ENCODE measurements at regions not wholly inside any gene's neighbourhood (a gene's known extent, or its start where the extent isn't known, plus 50 kb on each side); places are given as distances from the start of the nearest gene placed in this dataset.

DNA sequence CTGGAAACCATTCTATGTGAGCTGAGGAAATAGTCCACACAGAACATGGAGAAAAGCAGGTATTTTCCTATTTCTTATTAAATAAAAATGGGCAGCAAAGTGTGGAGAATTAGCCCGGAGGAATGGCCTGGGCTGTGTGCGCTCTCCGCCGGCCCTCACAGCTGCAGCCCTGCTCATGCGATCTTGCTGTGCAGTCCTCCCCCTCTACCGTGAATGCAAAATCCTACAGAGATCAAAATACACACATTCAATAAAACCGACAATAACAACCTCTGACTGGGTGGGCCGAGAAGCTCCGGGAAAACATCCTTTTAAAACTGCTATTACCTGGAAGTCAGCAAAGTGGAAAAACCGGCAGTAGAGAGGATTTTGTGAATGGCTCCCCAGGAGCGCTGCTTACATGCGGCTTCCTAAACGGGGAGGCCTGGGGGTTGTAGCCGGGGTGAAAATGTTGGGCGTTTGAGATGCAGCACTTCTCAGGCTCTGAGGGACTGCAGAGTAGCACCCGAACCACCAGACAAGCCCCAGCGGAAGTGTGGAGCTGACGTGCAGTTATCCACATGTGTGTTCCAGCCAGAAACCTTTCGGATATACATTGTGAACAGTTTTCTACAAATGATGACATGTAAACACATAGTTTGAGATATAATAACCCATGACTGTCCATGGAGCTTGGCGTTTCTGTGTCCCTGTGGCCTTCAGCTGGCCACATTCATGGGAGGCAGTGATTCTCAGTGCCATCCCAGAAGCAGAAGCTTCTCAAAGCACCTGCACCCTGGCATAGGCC lies 94.2 kb upstream of the ALKAL2 start:
- Histone ChIP-seq H3K4me3 (no peak overlapping the region), H3K9me3 (replicated peaks) (peaks cover 13% of the 10 kb centered on the region), H3K36me3 (no peaks in the 10 kb centered on the region), H3K4me1 (no peaks in the 10 kb centered on the region), H3K27me3 (ENCODE audit: low read depth) (peaks cover 74% of the 10 kb centered on the region), H3K27ac (replicated peaks) (no peak overlapping the region)
- TF ChIP-seq, protein P1, sequence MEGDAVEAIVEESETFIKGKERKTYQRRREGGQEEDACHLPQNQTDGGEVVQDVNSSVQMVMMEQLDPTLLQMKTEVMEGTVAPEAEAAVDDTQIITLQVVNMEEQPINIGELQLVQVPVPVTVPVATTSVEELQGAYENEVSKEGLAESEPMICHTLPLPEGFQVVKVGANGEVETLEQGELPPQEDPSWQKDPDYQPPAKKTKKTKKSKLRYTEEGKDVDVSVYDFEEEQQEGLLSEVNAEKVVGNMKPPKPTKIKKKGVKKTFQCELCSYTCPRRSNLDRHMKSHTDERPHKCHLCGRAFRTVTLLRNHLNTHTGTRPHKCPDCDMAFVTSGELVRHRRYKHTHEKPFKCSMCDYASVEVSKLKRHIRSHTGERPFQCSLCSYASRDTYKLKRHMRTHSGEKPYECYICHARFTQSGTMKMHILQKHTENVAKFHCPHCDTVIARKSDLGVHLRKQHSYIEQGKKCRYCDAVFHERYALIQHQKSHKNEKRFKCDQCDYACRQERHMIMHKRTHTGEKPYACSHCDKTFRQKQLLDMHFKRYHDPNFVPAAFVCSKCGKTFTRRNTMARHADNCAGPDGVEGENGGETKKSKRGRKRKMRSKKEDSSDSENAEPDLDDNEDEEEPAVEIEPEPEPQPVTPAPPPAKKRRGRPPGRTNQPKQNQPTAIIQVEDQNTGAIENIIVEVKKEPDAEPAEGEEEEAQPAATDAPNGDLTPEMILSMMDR (IDR thresholded peaks at IDR 0.05; ENCODE audit: borderline replicate concordance): no peak
- DNase-seq: no peak
- intact Hi-C loops (cut with micrococcal nuclease): no loop called here

- no peaks in the 10 kb centered on the region for H3K36me3 ChIP-seq
- H3K4me3 ChIP-seq: no peak overlapping the region
- H3K27ac ChIP-seq (replicated peaks): no peak overlapping the region
- peaks cover 71% of the 10 kb centered on the region for H3K27me3 ChIP-seq (ENCODE audit: low read depth)
- peaks cover 22% of the 10 kb centered on the region for H3K9me3 ChIP-seq (replicated peaks)
- intact Hi-C loops (cut with micrococcal nuclease): no loop called here
- no peak for DNase-seq
- TF ChIP-seq, protein P1 (IDR thresholded peaks at IDR 0.05; ENCODE audit: borderline replicate concordance): no peak
- H3K4me1 ChIP-seq: no peaks in the 10 kb centered on the region
These were observed 93.3 kb upstream of the ALKAL2 start for GRCh38 chr2:381181-381580.

DNA sequence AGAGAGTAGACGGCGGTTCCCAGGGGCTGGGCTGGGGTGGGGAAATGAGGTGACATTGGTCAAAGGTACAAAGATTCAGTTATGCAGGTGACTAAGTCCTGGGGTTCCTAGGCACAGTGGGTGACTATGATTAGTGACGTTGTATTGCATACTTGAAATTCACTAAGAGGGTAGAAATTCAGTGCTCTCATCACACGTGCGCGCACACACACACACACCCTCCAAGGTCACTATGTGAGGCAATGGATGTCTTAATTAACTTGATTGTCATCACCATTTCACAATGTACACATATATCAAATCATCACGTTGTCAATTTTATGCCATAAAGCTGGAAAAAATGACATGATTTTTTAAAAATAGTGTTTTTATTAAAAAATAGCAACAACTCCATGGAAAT lies 92.9 kb upstream of the ALKAL2 start:
- DNase-seq: no peak
- intact Hi-C loops (cut with micrococcal nuclease): no loop called here
- Histone ChIP-seq H3K36me3 (no peaks in the 10 kb centered on the region), H3K9me3 (replicated peaks) (peaks cover 23% of the 10 kb centered on the region), H3K27me3 (ENCODE audit: low read depth) (peaks cover 67% of the 10 kb centered on the region), H3K4me1 (no peaks in the 10 kb centered on the region), H3K4me3 (no peak overlapping the region), H3K27ac (replicated peaks) (no peak overlapping the region)
- TF ChIP-seq, protein P1 (IDR thresholded peaks at IDR 0.05; ENCODE audit: borderline replicate concordance): no peak

GRCh38 chr2:380221-380620 lies 92.3 kb upstream of the ALKAL2 start:
- Histone ChIP-seq H3K4me3 (no peak overlapping the region), H3K4me1 (no peaks in the 10 kb centered on the region), H3K36me3 (no peaks in the 10 kb centered on the region), H3K9me3 (replicated peaks) (peaks cover 23% of the 10 kb centered on the region), H3K27me3 (ENCODE audit: low read depth) (peaks cover 63% of the 10 kb centered on the region), H3K27ac (replicated peaks) (no peak overlapping the region)
- intact Hi-C loops (cut with micrococcal nuclease): no loop called here
- DNase-seq: no peak
- TF ChIP-seq, protein P1 (IDR thresholded peaks at IDR 0.05; ENCODE audit: borderline replicate concordance): no peak

- no peaks in the 10 kb centered on the region for H3K36me3 ChIP-seq
- H3K4me3 ChIP-seq: no peak overlapping the region
- TF ChIP-seq, protein P1 (IDR thresholded peaks at IDR 0.05; ENCODE audit: borderline replicate concordance): no peak
- H3K27ac ChIP-seq (replicated peaks): no peak overlapping the region
- no peak for DNase-seq
- peaks cover 63% of the 10 kb centered on the region for H3K27me3 ChIP-seq (ENCODE audit: low read depth)
- peaks cover 23% of the 10 kb centered on the region for H3K9me3 ChIP-seq (replicated peaks)
- intact Hi-C loops (cut with micrococcal nuclease): no loop called here
- H3K4me1 ChIP-seq: no peaks in the 10 kb centered on the region
These were observed 91.9 kb upstream of the ALKAL2 start for GRCh38 chr2:379778-380177.

Measured in left ventricle myocardium inferior (tissue), 1 donor.